ENCODE measurements at regions not wholly inside any gene's neighbourhood (a gene's known extent, or its start where the extent isn't known, plus 50 kb on each side); places are given as distances from the start of the nearest gene placed in this dataset.
"Not testable (repeated sequence)": the region's sequence is repeated elsewhere in the genome, so short reads cannot be mapped to it uniquely, and the experiment has no call there.

DNA sequence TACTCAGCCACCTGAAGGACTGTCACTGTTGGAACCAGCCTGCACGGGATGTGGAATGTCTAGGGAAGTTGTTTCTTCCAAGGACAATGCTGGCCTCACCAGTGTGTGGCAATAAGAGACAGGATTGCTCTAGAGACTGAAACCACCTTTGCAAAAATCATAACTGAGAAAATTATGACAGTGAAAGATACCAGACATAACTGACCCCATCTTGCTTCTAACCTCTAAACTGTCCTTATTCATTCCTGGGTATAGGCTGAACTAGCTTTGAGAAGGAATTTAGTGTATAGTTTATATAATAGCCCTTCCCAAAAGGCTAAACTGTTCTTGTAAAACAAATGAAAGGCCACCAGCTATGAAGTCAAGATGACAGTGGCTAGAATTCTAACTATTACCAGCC, 83.6 kb downstream of the IER5 start:
- DNase-seq: no peak

DNA sequence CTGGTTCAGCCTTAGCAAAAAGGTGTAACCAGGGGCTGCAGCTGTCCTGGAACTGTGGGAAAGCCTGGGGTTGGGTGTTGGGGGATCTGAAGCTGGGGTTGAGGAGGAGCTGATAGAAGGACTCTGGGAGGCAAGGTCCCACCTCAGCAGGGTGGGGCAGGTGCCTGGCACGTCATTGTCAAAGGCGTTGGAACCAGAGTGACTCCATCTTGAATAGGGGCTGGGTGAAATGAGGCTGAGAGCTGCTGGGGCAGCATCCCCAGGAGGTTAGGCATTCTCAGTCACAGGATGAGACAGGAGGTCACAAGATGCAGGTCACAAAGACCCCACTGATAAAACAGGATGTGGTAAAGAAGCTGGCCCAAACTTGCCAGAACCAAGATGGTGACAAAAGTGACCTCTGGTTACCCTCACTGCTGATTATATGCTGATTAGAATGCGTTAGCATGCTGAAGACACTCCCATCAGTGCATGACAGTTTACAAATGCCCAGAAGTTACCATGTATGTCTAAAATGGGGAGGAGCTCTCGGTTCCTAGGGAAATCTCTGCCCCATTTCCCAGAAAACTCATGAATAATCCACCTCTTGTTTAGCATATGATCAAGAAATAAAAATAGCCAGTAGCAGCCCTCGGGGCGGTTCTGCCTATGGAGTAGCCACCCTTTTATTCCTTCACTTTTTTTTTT, 85.4 kb downstream of the IER5 start:
- DNase-seq: no peak

DNA sequence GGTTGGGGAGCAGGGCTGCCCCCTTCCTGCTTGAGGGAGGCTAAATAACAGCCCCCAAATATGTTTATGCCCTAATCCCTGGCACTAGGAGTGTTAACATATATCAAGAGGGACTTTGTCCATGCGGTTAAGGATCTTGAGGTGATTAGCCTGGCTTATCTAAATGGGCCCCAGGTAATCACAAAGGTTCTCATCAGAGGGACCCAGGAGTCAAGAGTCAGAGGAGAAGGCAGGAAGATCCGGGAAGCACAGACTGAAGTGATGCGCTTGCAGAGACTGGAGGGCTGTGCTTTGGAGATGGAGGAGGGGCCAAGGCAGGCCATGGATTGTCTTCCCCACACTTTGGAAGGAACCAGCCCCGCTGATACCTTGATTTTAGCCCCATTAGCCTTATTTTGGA, 86.4 kb downstream of the IER5 start:
- no peak for DNase-seq

DNA sequence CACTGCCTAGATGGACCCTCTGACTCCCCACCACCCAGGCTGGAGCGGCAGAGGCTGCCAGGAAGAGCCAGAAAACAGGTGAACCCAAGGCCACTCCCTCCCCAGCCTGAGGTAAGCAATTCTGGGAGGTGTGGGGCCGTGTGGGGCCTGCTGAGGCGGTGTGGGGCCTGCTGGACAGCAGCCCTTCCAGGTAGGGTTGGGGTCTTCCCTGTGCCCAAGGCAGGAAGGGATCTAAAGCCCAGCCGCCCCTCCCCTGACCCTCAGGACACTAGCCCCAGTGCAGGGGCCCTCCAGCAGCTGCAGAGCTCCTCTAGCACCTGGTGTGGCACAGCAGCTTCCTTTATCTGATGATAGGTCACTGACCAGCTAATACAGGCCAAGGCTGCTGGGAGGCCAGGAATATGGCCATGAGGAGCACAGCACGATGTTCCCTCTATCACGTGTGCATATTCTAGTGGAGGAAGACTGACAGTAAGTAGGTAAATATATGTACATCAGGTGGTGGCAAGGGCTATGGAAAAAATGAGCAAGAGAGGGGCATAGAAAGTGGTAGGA, 86.9 kb downstream of the IER5 start:
- no peak for DNase-seq

DNA sequence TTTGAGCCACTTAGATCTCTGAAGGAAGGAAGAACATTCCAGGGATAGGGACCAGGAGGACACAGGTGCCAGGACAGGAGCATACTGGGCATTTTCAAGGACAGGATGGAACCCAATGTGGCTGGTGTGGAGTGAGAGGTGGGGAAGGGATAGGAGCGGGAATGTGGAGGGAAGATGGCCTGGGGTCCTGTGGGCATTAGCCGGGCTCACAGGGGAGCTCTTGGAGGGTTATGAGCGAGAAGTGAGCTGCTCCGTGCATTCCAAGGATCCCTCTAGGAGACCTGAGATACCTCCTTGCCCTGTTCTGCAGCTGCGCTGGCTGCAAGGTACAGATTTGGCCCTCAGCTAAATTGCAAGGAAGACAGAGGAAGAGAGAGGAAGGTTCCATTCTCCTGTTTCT, 87.5 kb downstream of the IER5 start:
- no peak for DNase-seq

DNA sequence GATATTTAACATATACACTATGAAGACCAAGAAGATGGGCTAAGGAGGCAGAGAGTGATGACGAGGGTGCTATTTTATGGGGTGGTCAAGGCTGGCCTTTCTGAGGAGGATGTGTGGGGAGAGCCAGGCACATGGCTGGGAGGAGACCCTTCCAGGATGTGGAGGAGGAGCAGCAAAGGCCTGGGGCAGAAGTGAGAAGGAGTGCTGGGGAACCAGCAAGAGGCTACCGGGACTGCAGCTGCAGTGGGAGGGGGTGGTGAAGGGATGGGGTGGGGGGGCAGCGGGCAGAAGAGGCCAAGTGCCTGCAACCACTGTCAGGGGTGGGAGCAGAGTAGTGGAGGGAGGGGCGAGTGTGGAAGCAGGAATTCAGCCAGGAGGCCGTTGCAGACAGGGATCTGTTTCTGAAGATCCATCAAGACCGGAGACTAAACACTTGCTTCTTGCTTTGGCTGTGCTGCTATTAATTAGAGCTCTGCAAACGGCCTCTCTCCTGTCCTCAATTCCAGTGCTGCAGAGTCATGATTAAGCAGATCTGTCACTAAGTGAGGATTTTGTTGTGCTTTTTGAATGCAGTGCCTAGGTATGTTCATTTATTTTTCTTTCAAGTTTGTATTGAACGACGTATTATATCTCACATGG, 89.9 kb downstream of the IER5 start:
- DNase-seq: no peak

DNA sequence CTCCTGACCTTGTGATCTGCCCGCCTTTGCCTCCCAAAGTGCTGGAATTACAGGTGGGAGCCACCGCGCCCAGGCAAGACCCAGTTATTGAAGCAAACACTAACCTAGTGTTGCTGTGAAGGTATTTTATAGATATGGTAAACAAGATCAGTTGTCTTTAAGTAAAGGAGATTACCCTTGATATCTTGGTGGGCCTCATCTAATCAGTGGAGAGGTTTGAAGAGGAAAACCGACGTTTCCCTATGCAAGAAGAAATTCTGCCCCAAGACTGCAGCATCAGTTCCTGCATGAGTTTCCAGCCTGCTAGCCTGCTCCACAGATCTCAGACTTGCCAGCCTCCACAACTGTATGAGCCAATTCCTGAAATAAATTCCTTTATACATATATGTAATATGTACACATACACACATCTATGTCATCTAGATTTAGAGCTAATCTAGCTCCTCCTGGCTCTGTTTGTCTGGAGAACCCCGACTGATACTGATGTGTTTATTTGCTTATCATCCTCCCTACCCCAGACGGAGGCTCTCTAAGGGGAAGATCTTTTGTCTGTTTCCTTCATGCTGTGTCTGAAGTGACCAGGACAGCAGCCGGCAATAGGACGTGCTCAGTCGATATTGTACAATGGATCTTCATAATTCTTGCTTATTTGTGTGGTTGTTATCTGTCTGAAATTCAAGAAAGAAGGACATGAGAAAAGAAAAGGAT, 90.9 kb downstream of the IER5 start:
- DNase-seq: no peak

DNA sequence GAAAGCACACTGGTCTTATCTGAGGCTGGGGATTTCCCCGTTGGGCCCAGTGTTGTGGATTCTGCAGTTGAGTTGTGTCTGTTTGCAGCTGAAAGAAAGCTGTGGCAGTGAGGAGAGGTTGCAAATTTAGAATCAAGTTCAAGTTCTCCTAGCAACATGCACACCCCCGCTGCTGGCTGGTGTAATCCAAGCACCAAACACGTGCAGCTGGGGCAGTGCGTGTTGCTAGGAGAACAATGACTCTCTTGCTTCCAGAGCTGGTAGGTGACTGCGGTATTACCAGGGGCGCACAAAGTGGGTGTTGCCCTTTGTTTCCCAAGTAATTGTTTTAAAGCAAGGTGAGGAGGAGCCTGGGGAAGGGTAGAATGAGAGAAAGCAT, 91.5 kb downstream of the IER5 start:
- DNase-seq: peak in 11 of 14 donors; percentile 4 to 43 (median 22)

DNA sequence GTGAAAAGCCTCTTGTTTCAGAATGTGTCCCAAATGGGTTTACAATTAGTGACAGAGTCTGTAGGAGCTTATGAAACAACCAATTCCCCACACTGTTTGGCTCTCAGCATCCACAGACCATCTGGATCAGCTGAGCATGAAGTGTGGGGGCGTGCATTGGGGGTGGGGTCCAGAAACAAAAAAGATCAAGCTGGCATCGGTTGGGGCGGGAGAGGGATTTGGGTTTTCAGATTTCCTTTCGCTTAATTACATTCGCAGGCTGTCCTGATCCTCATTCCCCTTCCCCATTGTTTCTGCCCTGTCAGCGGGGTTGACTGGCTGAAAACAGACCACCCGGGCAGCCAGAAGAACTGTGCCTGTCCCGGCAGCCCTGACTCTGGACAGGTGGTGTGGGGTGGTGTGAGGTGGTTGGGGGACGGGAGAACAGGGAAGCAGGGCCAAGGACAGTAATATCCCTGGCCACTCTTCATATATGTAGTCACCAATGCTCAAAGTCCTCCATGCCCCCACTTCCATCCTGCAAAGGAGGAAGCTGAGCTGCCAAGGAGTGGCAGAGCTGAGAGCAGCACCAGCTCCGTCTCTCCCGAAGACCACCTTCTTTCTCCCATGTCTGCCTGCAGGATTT, 92.0 kb downstream of the IER5 start:
- peak in 1 of 14 donors; percentile 45 for DNase-seq

DNA sequence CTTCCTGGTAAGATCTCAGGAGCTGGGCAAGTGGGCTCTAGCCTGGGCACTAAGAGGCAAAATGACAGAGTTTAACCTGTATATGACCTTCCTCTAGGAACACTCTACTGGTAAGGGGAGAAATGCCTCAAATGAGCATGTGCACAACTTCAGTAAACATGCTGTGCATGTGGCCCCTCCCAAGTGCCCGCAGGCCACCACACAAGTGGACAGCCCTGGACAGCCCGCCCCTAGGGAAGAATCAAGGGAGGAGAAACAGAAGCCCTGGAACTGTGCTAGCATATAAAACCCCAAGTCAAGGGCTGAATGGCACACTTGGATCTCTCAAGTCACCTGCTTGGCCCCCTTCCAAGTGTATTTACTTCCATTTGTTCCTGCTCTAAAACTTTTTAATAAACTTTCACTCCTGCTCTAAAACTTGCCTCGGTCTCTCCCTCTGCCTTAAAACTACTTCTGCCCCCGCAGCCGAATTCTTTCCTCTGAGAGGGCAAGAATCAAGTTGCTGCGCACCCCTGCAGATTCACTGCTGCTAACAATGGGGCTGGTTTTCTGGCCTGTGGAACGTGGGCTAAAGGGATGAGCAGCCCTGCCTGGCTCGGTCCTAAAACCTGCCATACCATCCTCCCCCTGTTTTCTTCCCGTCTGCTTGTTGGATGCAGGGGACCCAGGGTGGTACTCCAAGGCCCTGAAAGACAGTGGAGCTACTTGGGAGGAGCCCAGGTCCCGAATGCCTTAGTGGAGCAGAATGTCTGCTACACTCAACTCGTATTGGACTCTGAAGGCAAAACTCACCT, 93.5 kb downstream of the IER5 start:
- DNase-seq: no peak

DNA sequence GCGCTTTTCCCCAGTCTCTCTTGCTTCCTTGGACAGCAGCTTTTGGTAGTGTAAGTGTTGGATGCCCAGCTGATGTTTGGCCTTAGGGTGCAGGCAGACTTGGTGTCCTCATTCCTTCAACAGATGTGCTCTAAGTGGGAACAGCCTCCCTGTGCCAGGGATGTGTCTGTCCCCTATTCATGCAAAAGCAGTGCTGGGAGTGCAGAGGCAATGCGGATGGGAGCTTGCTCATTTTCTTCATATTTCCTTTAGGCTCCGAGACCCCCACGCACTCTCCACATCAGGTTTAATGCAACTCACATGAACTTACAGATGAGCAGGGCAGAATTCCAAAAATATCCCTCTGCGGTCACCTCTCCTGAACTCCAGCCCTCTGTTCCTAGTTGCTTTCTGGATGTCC, 96.1 kb downstream of the IER5 start:
- no peak for DNase-seq

DNA sequence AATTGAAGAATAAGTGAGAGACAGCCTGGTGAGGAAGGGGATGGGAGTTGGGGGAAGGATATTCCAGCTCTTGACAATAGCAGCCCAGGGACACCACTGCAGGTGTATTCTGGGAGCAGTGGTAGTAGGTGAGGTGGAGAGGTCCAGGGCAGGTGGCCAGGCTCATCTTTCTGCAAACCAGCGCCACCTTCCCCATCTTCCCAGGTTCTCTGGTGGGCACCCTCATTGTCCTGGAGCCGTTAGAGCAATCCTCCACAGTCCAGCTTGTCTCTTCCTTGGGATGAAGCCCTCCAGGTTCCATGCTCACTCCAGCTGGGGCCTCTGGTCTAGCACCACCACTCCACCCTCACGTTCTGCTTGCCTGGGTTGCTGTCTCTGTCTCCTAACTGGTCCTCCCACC, 97.0 kb downstream of the IER5 start:
- DNase-seq: no peak

DNA sequence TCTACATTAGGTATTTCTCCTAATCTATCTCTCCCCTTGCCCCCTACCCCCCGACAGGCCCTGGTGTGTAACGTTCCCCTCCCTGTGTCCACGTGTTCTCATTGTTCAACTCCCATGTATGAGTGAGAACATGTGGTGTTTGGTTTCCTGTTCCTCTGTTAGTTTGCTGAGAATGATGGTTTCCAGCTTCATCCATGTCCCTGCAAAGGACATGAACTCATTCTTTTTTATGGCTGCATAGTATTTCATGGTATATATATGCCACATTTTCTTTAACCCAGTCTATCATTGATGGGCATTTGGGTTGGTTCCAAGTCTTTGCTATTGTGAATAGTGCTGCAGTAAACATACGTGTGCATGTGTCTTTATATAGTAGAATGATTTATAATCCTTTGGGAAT, 97.6 kb downstream of the IER5 start:
- not testable (repeated sequence) for DNase-seq

DNA sequence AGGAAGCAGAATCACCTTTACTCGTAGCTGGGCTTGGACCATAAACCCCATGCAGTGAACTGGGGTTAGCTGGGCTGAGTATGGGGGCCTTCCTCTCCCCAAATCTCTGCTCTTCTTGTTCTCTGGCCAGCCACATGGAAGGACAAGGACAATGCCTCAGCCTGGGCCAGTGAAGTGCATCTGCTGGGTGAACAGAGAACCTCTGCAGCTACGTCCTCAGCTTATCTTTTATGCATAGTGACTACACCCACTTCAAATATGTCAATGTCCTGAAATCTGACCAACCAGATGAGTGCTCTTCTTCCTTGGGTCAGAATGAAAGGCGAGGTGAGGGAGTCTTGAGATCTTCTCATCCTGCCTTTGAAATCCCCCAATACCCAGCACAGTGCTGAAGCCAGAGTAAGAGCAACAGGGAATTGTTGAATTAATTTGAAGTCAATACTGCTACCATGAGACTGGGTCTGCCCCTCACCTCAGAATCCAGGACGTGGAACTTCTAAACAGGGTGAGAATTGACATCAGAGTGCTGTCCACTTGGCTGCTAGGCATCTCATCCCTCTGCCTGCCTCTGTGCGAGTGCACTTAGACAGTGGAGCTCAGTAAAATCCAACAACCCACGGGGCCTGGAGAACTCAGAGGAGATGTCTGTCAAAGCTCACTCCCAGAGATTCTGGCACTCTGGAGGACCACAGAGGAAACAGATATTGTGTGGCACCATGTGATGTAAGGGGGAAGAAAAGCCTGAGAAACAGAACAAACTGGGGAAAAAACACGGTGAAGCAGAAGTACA, 99.0 kb downstream of the IER5 start:
- no peak for DNase-seq

DNA sequence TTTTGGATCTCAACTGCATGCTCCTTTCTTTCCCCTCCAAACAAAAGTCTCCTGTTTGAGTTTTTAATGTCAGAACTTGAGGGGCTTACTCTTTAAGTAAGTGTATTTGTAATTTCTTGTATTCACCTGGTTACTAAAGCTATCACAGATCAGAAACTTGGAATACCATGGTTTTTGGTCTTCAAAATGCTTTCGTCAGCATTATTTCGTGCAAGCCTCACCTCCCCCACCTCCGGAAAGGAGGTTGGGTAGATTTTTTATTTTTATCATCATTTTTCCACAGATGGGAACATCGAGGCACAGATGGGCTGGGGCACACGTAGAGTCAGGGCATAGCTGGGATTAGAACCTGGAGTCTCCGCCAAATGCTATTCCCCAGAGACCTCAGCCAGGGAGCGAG, 100.7 kb downstream of the IER5 start:
- no peak for DNase-seq

DNA sequence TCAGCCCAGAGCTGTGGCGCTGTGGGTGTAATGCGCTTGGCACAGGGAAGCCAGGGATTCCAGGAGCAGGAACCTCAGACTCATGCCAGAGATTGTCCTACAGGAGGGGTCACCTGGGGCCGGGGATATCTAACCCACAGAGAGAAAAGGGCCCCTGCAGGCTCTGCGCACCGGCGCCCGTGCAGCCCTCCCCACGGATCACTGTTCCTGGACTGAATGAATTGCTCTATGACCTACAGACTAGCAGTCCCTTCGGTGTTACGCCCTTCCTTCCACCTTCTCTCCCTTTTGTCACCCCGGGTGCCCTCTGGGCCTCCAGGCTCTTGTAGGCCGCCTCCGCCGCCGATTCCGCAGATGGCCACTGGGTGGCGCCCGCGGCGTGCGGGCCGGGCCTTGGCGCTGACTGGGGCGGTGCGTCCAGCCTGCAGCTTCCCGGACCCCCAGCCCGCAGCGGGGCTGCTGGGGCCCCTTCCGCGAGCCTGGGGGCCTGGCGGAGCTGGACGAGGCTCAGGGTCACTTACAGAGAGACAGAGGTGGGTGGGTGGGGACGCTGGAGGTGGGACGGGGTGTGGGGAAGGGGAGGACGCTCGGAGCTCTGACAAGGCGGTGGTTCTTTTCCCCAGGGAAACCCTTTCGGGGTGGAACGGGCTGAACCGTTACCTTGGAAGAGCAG, 101.3 kb downstream of the IER5 start:
- peak in 11 of 14 donors; percentile 2 to 75 (median 18) for DNase-seq

DNA sequence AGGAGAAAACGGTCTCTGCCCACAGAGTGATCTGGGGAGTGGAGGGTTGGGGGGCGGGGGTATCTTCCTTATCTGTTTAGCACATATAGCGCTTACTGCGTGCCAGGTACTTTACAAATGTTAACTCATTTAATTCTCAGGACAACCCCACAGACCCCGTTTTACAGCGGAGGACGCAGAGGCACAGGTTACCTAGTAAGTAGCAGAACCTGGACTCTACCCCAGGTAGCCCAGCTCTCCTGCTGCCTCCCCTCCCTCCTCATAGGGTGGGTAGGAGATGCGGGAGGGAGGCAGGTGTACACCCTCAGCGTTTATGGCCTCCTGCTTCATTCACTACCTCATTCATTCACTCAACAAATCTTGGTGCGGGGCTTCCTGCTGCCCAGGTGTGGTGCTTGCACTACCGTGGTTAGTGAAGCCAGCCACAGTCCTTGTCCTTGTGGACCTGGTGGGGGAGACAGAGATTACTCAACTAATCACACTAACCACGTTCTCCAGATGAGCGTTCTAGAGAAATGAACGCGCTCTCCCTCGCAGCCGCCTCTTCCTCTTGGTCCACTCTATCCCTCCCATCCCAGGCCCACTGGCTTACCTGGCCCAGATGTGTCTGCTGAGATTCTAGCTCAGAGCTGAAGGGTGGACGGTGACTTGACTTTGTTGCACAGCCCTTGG, 102.0 kb downstream of the IER5 start:
- DNase-seq: peak in 1 of 14 donors; percentile 17

DNA sequence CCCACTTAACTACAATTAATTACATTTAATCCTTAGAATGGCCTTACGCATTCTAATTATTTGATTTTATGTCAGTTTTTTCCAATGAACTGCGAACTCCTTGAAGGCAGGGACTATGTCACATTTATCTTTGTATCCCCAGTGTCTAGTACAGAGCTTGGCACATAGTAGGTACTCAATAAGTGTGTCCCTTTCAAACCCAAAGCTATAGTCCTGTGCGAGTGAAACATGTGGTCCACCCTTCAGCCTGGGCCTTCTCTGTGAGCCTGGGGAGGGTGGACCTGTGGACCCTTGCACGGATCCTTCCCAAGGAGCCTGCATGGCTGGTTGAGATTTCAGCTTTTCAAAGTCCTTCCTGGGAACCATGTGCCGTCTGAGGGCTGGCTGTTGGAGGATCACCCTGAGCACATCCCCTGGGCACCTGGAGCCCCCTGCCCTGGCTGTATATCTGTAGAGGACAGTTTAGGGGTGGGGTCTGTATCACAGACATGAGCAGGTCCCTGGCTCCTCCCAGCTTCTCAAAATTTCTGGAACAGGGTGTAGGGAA, 103.1 kb downstream of the IER5 start:
- no peak for DNase-seq

DNA sequence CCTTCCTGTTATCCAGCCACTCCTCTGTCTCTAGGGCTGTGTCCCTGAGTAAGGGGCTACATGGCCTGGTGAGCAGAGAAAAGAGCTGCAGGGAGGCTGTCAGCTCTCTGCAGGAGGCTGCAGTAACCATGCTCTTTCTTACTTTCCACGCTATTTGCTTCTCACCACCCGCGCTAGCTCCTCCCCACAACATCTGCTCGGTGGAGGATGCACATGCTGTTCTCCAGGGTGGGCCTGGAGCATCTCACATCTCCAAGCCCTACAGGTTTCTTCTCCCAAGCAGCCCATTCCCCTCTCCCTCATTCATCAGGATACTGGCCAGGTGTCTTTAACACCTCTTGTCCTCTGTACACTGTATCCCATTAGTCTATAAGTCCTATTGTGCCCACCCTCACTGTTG, 103.8 kb downstream of the IER5 start:
- DNase-seq: no peak

DNA sequence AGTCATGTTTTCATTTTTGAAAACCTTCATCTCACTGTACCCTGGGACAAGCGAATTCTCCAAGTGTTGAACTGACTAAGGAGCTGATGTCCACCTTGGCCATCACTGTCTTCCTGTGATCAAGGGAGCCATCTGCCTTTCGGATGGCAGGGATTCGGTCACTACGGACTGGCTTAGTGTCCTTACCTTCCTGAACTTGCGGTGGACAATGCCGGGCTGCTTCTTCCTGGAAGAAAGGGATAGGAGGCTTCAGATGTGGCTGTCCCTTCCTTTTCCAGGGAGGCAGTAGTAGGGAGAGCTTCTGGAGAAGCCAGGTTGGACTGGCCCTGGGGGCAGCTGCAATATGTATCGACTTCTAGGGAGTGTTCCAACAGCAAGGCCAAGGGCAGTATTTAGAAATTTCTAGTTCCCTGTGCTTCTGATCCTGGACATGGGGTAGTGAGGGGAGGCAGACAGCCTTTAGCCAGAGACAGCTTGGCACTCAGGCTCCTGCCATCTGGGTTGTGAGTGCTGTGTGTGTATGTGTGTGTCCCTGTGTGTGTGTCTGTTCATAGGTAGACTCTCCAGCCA, 114.6 kb downstream of the IER5 start:
- no peak for DNase-seq
